IMR-90 (cell line): ENCODE measurements at regions not wholly inside any gene's neighbourhood (a gene's known extent, or its start where the extent isn't known, plus 50 kb on each side); places are given as distances from the start of the nearest gene placed in this dataset.

Experiments
- ATAC-seq: fragments of 200-7000 bp; cut with Tn5 transposase; 2 replicates; pipeline ENCODE4 v1.9.1; 2020; ENCODE audit warnings: low read depth, mild to moderate bottlenecking, moderate library complexity
- BruUV-seq: library from RNA; stranded (reverse); fragments of 400-500 nt; replicated peaks from 2 replicates; lab custom pipeline; 2021; lab: Mats Ljungman, UMichigan
- CTCF ChIA-PET: fragments of 300-600 bp; formaldehyde crosslinking; extraction: SDS; loops from one replicate; lab custom pipeline; 2021; ENCODE audit warnings: antibody characterized with exemption; lab: Yijun Ruan, JAX
- POLR2A ChIA-PET: fragments of 300-600 bp; sonication (Branson Sonifier 250); formaldehyde crosslinking; loops from one replicate; lab custom pipeline; 2022; ENCODE audit warnings: antibody characterized with exemption; ENCODE audit not compliant: unreplicated experiment; lab: Charles Lee
- DNase-seq: peaks from one replicate; pipeline ENCODE4 v3.0.0; 2013
- H2AFZ ChIP-seq: replicated peaks from 2 replicates; pipeline ENCODE3; 2013; ENCODE audit warnings: low read length, mild to moderate bottlenecking; ENCODE audit not compliant: poor library complexity
- H2AK5ac ChIP-seq: 2 replicates; pipeline ENCODE4 v1.6.1; 2013; ENCODE audit warnings: low read depth, low read length, inconsistent platforms
- H2AK9ac ChIP-seq: replicated peaks from 2 replicates; pipeline ENCODE3; 2013; ENCODE audit warnings: mild to moderate bottlenecking, low read depth, low read length, moderate library complexity; ENCODE audit not compliant: poor library complexity
- H2BK120ac ChIP-seq: 2 replicates; pipeline ENCODE4 v1.6.1; 2013; ENCODE audit warnings: low read depth, low read length, inconsistent platforms
- H2BK15ac ChIP-seq: 3 replicates; pipeline ENCODE4 v1.6.1; 2013; ENCODE audit warnings: low read depth, low read length, inconsistent platforms
- H2BK20ac ChIP-seq: 2 replicates; pipeline ENCODE4 v1.6.1; 2013; ENCODE audit warnings: low read depth, mild to moderate bottlenecking, inconsistent platforms, low read length, moderate library complexity
- H2BK5ac ChIP-seq: 2 replicates; pipeline ENCODE4 v1.6.1; 2013; ENCODE audit warnings: mild to moderate bottlenecking, low read depth, low read length, inconsistent platforms; ENCODE audit not compliant: poor library complexity, severe bottlenecking
- H3K14ac ChIP-seq: replicated peaks from 2 replicates; pipeline ENCODE4 v1.6.1; 2013; ENCODE audit warnings: low read depth, low read length, inconsistent platforms
- H3K18ac ChIP-seq: 2 replicates; pipeline ENCODE4 v1.6.1; 2013; ENCODE audit warnings: low read depth, low read length, control low read depth
- H3K23ac ChIP-seq: 2 replicates; pipeline ENCODE4 v1.6.1; 2013; ENCODE audit warnings: low read depth, low read length, inconsistent platforms
- H3K27ac ChIP-seq: 2 replicates; pipeline ENCODE4 v1.5.1; 2013; ENCODE audit warnings: mild to moderate bottlenecking, control low read depth, low read length; ENCODE audit not compliant: insufficient read depth
- H3K27me3 ChIP-seq: 2 replicates; pipeline ENCODE4 v1.6.1; 2013; ENCODE audit warnings: low read length; ENCODE audit not compliant: control insufficient read depth, insufficient read depth
- H3K36me3 ChIP-seq: 2 replicates; pipeline ENCODE4 v1.6.1; 2013; ENCODE audit warnings: low read length, mixed read lengths; ENCODE audit not compliant: control insufficient read depth, insufficient read depth
- H3K4ac ChIP-seq: 2 replicates; pipeline ENCODE4 v1.6.1; 2013; ENCODE audit warnings: low read depth, low read length, inconsistent platforms
- H3K4me1 ChIP-seq: 2 replicates; pipeline ENCODE4 v1.6.1; 2013; ENCODE audit warnings: low read length, mixed read lengths; ENCODE audit not compliant: control insufficient read depth, insufficient read depth
- H3K4me2 ChIP-seq: 2 replicates; pipeline ENCODE4 v1.6.1; 2013; ENCODE audit warnings: low read depth, mild to moderate bottlenecking, control low read depth, low read length, moderate library complexity
- H3K4me3 ChIP-seq: 2 replicates; pipeline ENCODE4 v1.5.1; 2013; ENCODE audit warnings: low read depth, mild to moderate bottlenecking, control low read depth, low read length, moderate library complexity; ENCODE audit not compliant: insufficient read depth
- H3K56ac ChIP-seq: 2 replicates; pipeline ENCODE4 v1.6.1; 2013; ENCODE audit warnings: low read length, inconsistent platforms; ENCODE audit not compliant: insufficient read depth; ENCODE audit errors: extremely low read depth
- H3K79me1 ChIP-seq, 2 experiments: 2 replicates each; pipeline ENCODE4 v1.6.1; 2013; ENCODE audit warnings: low read length in 2 of 2, inconsistent platforms in 1 of 2, low read depth in 1 of 2
- H3K9ac ChIP-seq: 2 replicates; pipeline ENCODE4 v1.6.1; 2013; ENCODE audit warnings: low read depth, low read length, control low read depth
- H3K9me1 ChIP-seq: 2 replicates; pipeline ENCODE4 v1.6.1; 2013; ENCODE audit warnings: low read length, inconsistent platforms; ENCODE audit not compliant: insufficient read depth
- H3K9me3 ChIP-seq: 2 replicates; pipeline ENCODE4 v1.6.1; 2013; ENCODE audit warnings: low read length; ENCODE audit not compliant: control insufficient read depth, insufficient read depth
- H4K20me1 ChIP-seq: 2 replicates; pipeline ENCODE4 v1.6.1; 2013; ENCODE audit warnings: low read length, inconsistent platforms; ENCODE audit not compliant: insufficient read depth
- H4K5ac ChIP-seq: 2 replicates; pipeline ENCODE4 v1.6.1; 2013; ENCODE audit warnings: mild to moderate bottlenecking, low read depth, low read length, control low read depth
- H4K8ac ChIP-seq, 2 experiments: 2 replicates each; pipeline ENCODE4 v1.6.1; 2013; ENCODE audit warnings: low read depth in 2 of 2, low read length in 2 of 2, control low read depth in 1 of 2, inconsistent platforms in 1 of 2
- H4K91ac ChIP-seq: 2 replicates; pipeline ENCODE4 v1.6.1; 2013; ENCODE audit warnings: low read depth, low read length, inconsistent platforms; ENCODE audit not compliant: insufficient read depth
- BHLHE40 ChIP-seq: fragments of 150-350 bp; IDR thresholded peaks from 2 replicates; pipeline ENCODE4 v1.6.1; 2016; ENCODE audit warnings: mild to moderate bottlenecking, low read depth, low read length
- CEBPB ChIP-seq: IDR thresholded peaks from 2 replicates; pipeline ENCODE4 v1.6.1; 2012; ENCODE audit warnings: low read depth, low read length, improper control_type of control experiment
- CHD1 ChIP-seq: IDR thresholded peaks from 2 replicates; pipeline ENCODE4 v1.6.1; 2012; ENCODE audit warnings: low read depth, low read length, improper control_type of control experiment
- FOS ChIP-seq: fragments of 150-350 bp; IDR thresholded peaks from 2 replicates; pipeline ENCODE4 v1.6.1; 2016; ENCODE audit warnings: low read depth, low read length
- MAFK ChIP-seq: IDR thresholded peaks from 2 replicates; pipeline ENCODE4 v1.6.1; 2012; ENCODE audit warnings: low read depth, low read length, improper control_type of control experiment
- MAZ ChIP-seq: IDR thresholded peaks from 2 replicates; pipeline ENCODE4 v1.6.1; 2012; ENCODE audit warnings: low read depth, mild to moderate bottlenecking, low read length, improper control_type of control experiment, moderate library complexity, borderline replicate concordance
- MXI1 ChIP-seq: IDR thresholded peaks from 2 replicates; pipeline ENCODE4 v1.6.1; 2012; ENCODE audit warnings: low read depth, mild to moderate bottlenecking, low read length, moderate library complexity, borderline replicate concordance
- NFE2L2 ChIP-seq: fragments of 150-350 bp; IDR thresholded peaks from 2 replicates; pipeline ENCODE4 v1.6.1; 2016; ENCODE audit warnings: low read depth, mild to moderate bottlenecking, low read length
- POLR2A ChIP-seq: IDR thresholded peaks from 2 replicates; pipeline ENCODE4 v1.6.1; 2012; ENCODE audit warnings: mild to moderate bottlenecking, low read depth, low read length
- RAD21 ChIP-seq: IDR thresholded peaks from 2 replicates; pipeline ENCODE4 v1.6.1; 2012; ENCODE audit warnings: low read length, improper control_type of control experiment
- RCOR1 ChIP-seq: IDR thresholded peaks from 2 replicates; pipeline ENCODE4 v1.6.1; 2012; ENCODE audit warnings: mild to moderate bottlenecking, low read length, improper control_type of control experiment; ENCODE audit not compliant: insufficient replicate concordance
- RFX5 ChIP-seq: IDR thresholded peaks from 2 replicates; pipeline ENCODE4 v1.8.0; 2012; ENCODE audit warnings: low read depth, mild to moderate bottlenecking, low read length, moderate library complexity
- SMC3 ChIP-seq: fragments of 150-350 bp; IDR thresholded peaks from 2 replicates; pipeline ENCODE4 v1.6.1; 2016; ENCODE audit warnings: low read depth, mild to moderate bottlenecking, antibody characterized with exemption, low read length, moderate library complexity
- WGBS, 2 experiments: methylation state at CpG; one replicate each; pipeline versions ENCODE4 v1.1.5 to v1.1.7; 2013; ENCODE audit warnings: missing lambda C conversion rate in 2 of 2; ENCODE audit not compliant: insufficient read length in 1 of 2; ENCODE audit errors: extremely low coverage in 2 of 2; 5-methylcytosine and 5-hydroxymethylcytosine counted together
- dilution Hi-C: fragments of 300-500 bp; cut with HindIII; formaldehyde crosslinking; loops from one replicate; pipeline ENCODE4 v1.14.3; 2018; ENCODE audit warnings: low sequenced_read_pairs; ENCODE audit not compliant: unreplicated experiment
- in situ Hi-C: fragments of 300-500 bp; cut with MboI; formaldehyde crosslinking; loops from 3 replicates; pipeline ENCODE4 v1.14.3; 2019; ENCODE audit warnings: low sequenced_read_pairs, inconsistent platforms, mixed read lengths
- intact Hi-C: fragments of 100-400 bp; cut with micrococcal nuclease; formaldehyde crosslinking; loops from 2 replicates; pipeline ENCODE4 v1.10.0; 2022
- TF ChIP-seq, protein P1 (sequence below): fragments of 150-350 bp; IDR thresholded peaks from 2 replicates; pipeline ENCODE4 v1.6.1; 2017; ENCODE audit warnings: mild to moderate bottlenecking, antibody characterized with exemption, low read length, low read depth
- TF ChIP-seq, protein P2 (sequence below): conservative IDR thresholded peaks from 2 replicates; pipeline ENCODE4 v1.5.1; 2012; ENCODE audit warnings: mild to moderate bottlenecking, low read depth, low read length, improper control_type of control experiment
- TF ChIP-seq, protein P3 (sequence below): fragments of 150-350 bp; IDR thresholded peaks from 2 replicates; pipeline ENCODE4 v1.6.1; 2016; ENCODE audit warnings: low read depth, mild to moderate bottlenecking, low read length, moderate library complexity, borderline replicate concordance

DNA sequence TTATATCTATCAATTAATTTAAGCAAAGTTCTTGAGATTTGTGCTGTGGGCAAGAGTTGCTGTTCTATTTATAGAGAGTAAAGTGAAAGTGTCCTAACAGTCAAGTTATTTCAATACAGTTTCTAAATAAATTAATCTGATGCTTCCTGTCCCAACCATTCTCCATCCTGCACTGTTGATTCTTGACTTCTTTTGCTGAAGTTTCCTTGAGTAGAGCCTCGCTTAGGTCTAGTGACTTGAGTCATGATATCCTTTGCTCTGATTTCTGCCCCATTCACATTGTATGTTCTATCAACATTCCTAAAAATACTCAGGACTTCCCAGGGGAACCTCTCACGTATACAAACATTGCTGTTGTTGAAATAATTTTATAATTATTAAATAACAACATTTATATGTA is 498.4 kb upstream of the ALCAM start:
- peak overlapping the region; percentile 46; the same call in 1 of the 2 replicates for H3K18ac ChIP-seq
- H3K14ac ChIP-seq: no peak overlapping the region
- H3K27me3 ChIP-seq: no peaks in the 10 kb centered on the region
- no peak overlapping the region for H3K9ac ChIP-seq
- no peaks in the 10 kb centered on the region for H4K20me1 ChIP-seq
- H3K4me3 ChIP-seq: no peak overlapping the region
- no peak overlapping the region for H4K5ac ChIP-seq
- dilution Hi-C loops (no loop called here), intact Hi-C loops (no loop called here), in situ Hi-C loops (no loop called here)
- H3K56ac ChIP-seq: no peak overlapping the region
- H3K4ac ChIP-seq: no peak overlapping the region
- no peaks in the 10 kb centered on the region; a peak in 1 of 4 replicates for H3K79me1 ChIP-seq
- H4K8ac ChIP-seq: no peak overlapping the region
- BruUV-seq: no TSS peak
- H2BK20ac ChIP-seq: no peak overlapping the region
- ChIA-PET CTCF (no interaction called here), POLR2A (no interaction called here)
- ATAC-seq: no peak
- no peak overlapping the region for H3K4me2 ChIP-seq
- no peaks in the 10 kb centered on the region; the same call in 1 of the 2 replicates for H3K4me1 ChIP-seq
- H4K91ac ChIP-seq: no peak overlapping the region; the same call in 1 of the 2 replicates
- no peak overlapping the region for H2BK120ac ChIP-seq
- H2AFZ ChIP-seq: no peak overlapping the region
- H3K27ac ChIP-seq: no peak overlapping the region
- no peaks in the 10 kb centered on the region for H3K36me3 ChIP-seq
- H2BK5ac ChIP-seq: no peak overlapping the region
- H3K9me1 ChIP-seq: peaks cover 3% of the 10 kb centered on the region; the same call in 1 of the 2 replicates
- peak overlapping the region; percentile 40; the same call in 1 of the 3 replicates for H2BK15ac ChIP-seq
- no peak overlapping the region; the same call in 1 of the 2 replicates for H3K23ac ChIP-seq
- WGBS, 2 experiments: no CpG with 5 or more reads among the region's 2 CpGs
- no peak for TF ChIP-seq POLR2A
- TF ChIP-seq MXI1: no peak
- TF ChIP-seq, protein P1, sequence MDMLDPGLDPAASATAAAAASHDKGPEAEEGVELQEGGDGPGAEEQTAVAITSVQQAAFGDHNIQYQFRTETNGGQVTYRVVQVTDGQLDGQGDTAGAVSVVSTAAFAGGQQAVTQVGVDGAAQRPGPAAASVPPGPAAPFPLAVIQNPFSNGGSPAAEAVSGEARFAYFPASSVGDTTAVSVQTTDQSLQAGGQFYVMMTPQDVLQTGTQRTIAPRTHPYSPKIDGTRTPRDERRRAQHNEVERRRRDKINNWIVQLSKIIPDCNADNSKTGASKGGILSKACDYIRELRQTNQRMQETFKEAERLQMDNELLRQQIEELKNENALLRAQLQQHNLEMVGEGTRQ: no peak
- TF ChIP-seq BHLHE40: no peak
- TF ChIP-seq RFX5: no peak
- TF ChIP-seq RAD21: no peak
- TF ChIP-seq CEBPB: no peak
- TF ChIP-seq, protein P2, sequence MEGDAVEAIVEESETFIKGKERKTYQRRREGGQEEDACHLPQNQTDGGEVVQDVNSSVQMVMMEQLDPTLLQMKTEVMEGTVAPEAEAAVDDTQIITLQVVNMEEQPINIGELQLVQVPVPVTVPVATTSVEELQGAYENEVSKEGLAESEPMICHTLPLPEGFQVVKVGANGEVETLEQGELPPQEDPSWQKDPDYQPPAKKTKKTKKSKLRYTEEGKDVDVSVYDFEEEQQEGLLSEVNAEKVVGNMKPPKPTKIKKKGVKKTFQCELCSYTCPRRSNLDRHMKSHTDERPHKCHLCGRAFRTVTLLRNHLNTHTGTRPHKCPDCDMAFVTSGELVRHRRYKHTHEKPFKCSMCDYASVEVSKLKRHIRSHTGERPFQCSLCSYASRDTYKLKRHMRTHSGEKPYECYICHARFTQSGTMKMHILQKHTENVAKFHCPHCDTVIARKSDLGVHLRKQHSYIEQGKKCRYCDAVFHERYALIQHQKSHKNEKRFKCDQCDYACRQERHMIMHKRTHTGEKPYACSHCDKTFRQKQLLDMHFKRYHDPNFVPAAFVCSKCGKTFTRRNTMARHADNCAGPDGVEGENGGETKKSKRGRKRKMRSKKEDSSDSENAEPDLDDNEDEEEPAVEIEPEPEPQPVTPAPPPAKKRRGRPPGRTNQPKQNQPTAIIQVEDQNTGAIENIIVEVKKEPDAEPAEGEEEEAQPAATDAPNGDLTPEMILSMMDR: no peak
- TF ChIP-seq MAFK: no peak
- no peak for TF ChIP-seq RCOR1
- TF ChIP-seq FOS: no peak
- TF ChIP-seq SMC3: no peak
- no peak for TF ChIP-seq MAZ
- TF ChIP-seq, protein P3, sequence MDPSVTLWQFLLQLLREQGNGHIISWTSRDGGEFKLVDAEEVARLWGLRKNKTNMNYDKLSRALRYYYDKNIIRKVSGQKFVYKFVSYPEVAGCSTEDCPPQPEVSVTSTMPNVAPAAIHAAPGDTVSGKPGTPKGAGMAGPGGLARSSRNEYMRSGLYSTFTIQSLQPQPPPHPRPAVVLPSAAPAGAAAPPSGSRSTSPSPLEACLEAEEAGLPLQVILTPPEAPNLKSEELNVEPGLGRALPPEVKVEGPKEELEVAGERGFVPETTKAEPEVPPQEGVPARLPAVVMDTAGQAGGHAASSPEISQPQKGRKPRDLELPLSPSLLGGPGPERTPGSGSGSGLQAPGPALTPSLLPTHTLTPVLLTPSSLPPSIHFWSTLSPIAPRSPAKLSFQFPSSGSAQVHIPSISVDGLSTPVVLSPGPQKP: no peak
- TF ChIP-seq NFE2L2: no peak
- TF ChIP-seq CHD1: no peak
- no peak overlapping the region for H2AK9ac ChIP-seq
- no peak overlapping the region for H2AK5ac ChIP-seq
- no peaks in the 10 kb centered on the region for H3K9me3 ChIP-seq
- DNase-seq: no peak
